OCI-M2 (cell line): ENCODE measurements at regions not wholly inside any gene's neighbourhood (a gene's known extent, or its start where the extent isn't known, plus 50 kb on each side); places are given as distances from the start of the nearest gene placed in this dataset.

Source experiments
- DNase-seq: peaks from one replicate; lab custom pipeline; 2025; ENCODE audit not compliant: unreplicated experiment; lab: John Stamatoyannopoulos, UW

- DNase-seq: no peak
These were observed 1675.5 kb downstream of the STIM2 start for GRCh38 chr4:28536124-28536523.

GRCh38 chr4:28545986-28546385, 1685.3 kb downstream of the STIM2 start:
- no peak for DNase-seq

- DNase-seq: no peak
These were observed 1687.5 kb downstream of the STIM2 start for GRCh38 chr4:28548136-28548535.

DNA sequence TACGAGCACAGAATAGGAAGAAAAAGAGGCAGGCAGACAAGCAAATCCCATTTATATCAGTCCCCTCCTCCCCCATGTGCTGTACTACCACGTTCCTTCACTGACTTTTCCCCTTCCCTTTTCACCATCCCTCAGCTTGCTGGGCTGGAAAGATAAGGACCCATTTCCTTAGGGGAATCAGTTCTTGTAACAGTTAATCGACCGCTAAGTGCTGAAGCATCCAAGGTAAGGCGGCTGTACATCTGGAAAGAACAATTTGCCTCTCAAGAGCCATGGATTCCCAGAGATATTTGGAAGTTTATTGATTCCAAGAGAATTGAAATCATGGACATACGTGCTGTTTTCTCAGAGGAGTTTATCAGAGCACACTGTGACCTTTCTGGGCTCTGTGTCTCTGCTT, 1688.0 kb downstream of the STIM2 start:
- no peak for DNase-seq

GRCh38 chr4:28555866-28556265, 1695.2 kb downstream of the STIM2 start:
- no peak for DNase-seq

DNA sequence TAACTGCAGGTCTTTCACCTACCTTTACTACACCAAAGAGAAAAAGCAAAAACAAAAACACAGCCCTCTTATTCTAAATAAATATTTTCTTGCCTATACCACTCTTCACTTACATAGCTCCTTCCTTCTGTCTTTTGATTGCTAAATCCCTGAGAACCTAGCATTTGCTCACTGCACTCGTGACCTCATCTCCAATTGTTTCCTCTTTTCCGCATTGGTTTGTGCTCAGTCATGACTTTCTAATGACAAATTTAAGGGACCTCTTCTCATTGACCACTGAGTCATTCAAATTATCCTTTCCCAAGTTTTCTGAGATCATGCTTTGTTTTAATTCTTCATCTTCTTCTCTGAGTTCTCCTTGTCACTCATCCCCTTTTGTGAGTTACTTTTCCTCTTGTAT, 1697.1 kb downstream of the STIM2 start:
- DNase-seq: no peak

DNA sequence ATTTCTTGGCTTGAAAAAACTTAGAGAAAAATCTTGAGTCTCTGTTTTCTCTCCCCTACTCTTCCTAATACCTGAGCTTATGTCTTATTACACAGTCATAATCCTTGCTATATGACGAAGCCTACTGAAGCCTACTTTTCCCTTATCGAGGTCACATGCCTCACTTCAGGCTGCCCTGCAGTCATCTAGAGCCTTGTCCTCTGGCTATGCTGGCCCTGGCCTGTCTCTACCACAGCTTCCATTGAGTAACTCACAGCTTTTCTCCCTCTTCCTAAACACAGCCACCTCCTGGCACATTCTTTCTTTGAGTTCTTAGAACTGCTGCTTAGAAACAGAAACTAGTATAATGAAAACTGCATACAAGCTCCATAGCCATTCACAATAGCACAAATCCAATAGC, 1698.3 kb downstream of the STIM2 start:
- no peak for DNase-seq

GRCh38 chr4:28562913-28563312, 1702.3 kb downstream of the STIM2 start:
- no peak for DNase-seq

DNA sequence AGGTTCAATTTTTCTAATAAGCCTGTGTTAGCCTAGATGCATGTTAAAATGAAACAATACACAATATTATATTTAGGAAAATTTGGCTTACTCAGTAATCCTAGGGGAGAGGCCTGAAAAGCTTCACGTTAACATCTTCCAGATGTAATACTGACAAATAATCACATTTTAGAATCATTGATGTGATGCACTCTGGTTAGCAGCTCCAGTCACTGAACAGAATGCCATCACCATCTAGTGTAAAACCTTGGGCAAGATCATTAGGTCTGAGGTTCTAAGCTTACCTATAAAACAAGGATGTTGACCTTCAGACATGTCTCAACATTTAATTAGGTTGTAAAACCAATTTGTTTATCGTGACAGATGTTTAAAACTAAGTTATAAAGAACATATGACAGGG, 1704.8 kb downstream of the STIM2 start:
- no peak for DNase-seq

GRCh38 chr4:28600958-28601357, 1740.3 kb downstream of the STIM2 start:
- DNase-seq: no peak

GRCh38 chr4:28621591-28621990, 1761.0 kb downstream of the STIM2 start:
- no peak for DNase-seq

GRCh38 chr4:28636971-28637370, 1776.3 kb downstream of the STIM2 start:
- no peak for DNase-seq

DNA sequence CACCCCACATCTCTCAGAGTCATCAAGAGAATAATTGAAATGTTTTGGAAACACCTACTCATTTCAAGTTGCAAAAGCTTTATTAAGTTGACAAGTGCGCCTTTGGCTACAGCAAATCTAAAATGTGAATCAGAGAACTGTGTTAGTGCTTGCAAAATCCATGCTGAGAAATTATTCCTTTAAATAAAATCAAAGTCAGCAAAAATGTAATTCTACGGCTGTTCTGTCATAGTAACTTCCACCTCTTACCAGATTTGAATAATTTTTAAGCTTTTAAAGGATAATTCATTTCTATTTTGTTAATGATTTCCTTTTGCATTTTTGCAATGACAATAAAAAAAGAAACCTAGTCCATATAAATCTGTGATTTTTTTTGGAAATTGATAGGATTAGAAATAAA, 1779.1 kb downstream of the STIM2 start:
- DNase-seq: no peak

DNA sequence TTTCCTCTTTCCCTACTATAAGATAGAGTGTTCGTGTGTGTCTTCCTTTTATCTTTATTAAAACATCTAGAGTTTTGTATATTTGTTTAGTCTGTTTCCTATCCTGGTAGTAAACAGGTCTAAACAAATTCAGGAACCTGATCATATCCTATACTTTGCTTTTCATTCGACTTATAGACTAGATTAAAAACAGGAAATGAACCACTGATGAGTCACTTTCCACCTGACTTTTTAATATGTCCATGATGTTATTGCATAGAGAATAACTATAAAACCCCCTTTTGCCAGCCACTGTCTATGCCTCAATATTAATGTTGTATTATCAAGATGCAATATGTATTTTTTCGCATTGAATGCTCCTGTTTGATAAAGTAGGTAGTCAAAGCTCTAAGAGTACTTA, 1794.0 kb downstream of the STIM2 start:
- no peak for DNase-seq

GRCh38 chr4:28665306-28665705, 1804.7 kb downstream of the STIM2 start:
- no peak for DNase-seq

DNA sequence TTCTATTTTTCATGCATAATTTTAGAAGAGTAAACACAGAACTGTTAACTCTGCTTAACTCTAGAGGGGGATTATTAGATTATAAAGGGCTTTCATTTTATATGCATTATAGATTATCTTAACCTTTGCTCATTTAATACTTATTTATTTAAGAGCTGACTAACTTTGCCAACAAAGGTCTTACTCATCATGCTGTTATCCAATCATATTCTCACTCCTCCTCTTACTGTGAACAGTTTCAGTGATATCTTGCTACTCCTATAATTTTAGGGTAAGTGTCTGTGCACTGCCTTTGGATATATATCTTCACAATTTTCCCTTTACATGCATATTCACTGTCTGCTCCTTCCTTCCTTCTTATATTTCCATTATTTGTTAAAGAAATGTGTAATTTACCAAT, 1814.9 kb downstream of the STIM2 start:
- DNase-seq: no peak

DNA sequence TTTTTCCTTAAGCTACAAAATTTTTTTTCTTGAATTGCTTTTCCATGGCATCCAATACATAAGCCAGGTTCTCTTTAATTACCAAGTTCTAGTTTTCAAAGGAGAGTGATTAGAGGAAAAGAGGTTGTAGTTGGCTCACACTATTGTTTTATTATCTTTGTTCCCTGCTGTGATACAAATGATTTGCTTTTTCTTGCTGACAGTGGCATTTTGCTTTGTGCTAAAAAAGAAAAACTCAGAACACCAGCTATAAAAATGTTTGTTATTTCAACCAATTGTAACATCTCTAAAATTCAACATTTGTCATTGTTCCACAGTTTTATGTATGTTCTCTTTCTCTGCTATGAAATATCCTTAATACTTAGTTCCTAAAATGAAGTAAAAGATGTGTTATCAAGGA, 1817.2 kb downstream of the STIM2 start:
- DNase-seq: no peak

DNA sequence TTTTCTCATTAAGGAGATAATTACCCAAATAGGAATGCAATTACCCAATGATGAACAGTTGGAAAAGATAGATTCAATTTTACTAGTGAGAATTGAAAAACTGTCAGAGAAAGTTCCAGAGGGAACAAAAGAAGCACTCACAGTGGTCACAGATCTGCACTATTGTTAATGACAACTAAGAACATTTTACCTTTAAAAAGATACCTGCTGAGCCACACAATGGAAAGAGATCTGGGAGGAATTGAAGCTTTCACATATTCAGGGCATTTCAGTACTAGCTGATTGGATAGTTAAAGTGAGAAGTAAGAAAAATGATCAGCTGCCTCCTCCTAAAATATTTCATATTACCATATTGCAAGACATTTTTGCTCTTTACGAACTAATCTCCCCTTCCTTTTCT, 1822.2 kb downstream of the STIM2 start:
- DNase-seq: no peak

DNA sequence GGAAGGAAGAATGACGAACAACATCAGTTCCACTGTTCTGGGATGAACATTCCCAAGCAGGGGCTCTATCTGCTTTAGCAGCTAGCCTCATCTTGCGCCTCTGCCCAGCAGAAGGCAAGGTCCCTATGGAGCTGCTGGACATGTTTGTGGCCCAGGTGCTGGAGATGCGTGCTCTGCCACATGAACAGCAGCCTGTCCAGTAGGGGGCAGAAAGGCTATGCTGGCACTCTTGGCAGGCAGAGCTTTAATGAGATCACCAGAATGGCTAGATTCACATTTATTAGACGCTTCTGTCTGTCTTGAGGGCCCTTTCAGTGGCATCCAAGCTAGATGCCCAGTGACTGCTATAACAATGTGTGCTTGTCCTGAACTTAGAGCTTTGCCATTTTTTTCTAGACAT, 1826.0 kb downstream of the STIM2 start:
- DNase-seq: no peak

- DNase-seq: no peak
These were observed 1830.2 kb downstream of the STIM2 start for GRCh38 chr4:28690890-28691289.

- no peak for DNase-seq
These were observed 1841.9 kb downstream of the STIM2 start for GRCh38 chr4:28702571-28702970.

GRCh38 chr4:28709891-28710290, 1849.2 kb downstream of the STIM2 start:
- DNase-seq: no peak

- no peak for DNase-seq
These were observed 1862.7 kb downstream of the STIM2 start for GRCh38 chr4:28723371-28723770.

- no peak for DNase-seq
These were observed 1863.6 kb downstream of the STIM2 start for GRCh38 chr4:28724239-28724638.
